ENCODE measurements at regions not wholly inside any gene's neighbourhood (a gene's known extent, or its start where the extent isn't known, plus 50 kb on each side); places are given as distances from the start of the nearest gene placed in this dataset.
"Not testable (repeated sequence)": the region's sequence is repeated elsewhere in the genome, so short reads cannot be mapped to it uniquely, and the experiment has no call there.

DNA sequence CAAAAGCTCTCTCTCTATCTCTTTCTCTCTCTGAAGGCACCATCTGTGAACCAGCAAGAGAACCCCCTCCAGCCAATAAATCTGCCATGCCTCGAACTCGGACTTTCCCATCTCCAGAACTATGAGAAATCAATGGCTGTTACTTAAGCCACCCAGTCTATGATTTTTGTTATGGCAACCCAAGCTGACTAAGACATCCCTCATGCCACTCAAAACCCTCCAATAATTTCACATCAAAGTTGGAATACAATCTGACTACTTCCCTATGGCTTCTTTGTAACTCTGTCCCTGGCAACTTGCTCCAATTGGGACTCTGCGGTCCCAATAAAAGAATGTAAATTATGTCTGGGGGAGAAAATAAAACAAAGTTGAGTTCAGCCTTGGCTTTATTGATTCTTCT, 265.7 kb downstream of the SHOX start:
- DNase-seq, result no peak

DNA sequence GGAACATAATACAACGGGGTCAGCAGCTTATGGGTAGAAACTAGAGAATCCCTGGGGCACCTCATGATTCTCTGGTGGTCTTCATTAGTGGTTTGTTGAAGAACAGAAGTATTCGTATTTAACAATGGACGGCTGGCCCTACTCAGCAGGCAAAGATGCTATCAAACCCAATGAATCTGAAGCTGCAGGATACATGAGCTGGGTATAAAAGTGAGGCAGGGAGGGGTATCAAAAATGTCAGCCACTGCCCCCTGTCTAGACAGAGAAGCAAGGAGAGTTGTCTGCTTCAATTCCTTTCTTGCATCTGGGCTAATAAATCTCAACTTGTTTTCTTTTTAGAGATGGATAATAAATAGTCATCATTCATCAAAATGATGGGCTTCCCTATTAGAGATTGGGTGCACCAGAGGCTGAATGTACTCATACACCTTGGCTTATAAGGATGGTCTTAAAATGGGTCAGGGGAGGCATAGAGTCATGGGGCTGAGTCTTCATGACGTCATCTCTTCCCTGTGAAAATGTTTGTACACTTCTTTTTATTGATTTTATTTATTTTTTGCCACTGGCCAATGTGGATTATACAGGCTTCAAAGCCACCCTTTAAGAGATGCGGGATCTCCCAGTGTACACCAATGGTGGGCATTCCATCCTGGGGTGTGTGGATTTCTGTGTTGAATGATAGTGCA, 259.5 kb downstream of the SHOX start:
- no peak for DNase-seq

DNA sequence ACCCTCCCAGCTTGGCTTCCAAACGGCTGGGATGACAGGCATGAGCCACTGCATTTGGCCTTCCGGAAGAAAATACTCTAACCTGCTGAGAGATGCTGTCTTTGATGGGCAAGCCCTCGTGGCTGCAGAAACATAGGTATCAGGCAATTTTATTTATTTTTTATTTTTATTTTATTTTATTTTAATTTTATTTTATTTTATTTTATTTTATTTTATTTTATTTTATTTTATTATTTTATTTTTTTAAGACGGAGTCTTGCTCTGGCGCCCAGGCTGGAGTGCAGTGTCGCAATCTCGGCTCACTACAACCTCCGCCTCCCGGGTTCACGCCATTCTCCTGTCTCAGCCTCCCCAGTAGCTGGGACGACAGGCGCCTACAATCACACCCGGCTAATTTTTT, 257.1 kb downstream of the SHOX start:
- DNase-seq, result not testable (repeated sequence)

DNA sequence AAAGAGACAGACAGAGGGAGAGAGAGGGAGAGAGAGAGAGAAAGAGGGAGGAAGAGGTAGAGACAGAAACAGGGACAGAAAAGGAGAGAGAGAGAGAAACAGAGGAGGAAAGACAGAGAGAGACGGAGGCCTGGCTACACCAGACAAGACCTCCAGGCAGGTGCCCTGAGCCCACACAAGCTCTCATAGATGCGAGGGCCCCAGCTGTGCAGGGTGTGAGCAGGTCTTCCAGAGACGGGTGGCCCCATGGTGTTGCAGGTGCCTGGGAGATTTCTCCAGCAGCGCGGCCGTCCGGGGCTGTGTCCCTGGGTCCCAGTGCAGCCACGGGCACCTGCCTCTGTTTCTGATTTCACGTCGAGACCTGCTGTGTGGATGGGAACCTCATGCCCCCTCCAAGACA, 253.0 kb downstream of the SHOX start:
- no peak for DNase-seq

DNA sequence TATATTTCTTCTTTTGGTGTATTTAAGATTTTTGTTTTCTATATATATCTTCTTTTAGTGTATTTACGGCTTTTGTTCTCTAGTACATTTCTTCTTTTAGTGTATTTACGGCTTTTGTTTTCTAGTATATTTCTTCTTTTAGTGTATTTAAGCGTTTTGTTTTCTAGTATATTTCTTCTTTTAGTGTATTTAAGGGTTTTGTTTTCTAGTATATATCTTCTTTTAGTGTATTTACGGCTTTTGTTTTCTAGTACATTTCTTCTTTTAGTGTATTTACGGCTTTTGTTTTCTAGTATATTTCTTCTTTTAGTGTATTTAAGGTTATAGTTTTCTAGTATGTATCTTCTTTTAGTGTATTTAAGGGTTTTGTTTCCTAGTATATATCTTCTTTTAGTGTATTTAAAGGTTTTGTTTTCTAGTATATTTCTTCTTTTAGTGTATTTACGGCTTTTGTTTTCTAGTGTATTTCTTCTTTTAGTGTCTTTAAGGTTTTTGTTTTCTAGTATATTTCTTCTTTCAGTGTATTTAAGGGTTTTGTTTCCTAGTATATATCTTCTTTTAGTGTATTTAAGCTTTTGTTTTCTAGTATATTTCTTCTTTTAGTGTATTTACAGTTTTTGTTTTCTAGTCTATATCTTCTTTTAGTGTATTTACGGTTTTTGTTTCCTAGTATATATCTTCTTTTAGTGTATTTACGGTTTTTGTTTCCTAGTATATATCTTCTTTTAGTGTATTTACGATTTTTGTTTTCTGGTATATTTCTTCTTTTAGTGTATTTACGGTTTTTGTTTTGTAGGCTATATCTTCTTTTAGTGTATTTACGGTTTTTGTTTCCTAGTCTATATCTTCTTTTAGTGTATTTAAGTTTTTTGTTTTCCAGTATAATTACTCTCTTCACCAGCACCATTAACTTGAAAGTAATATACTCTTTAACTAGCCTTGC, 249.4 kb downstream of the SHOX start:
- not testable (repeated sequence) for DNase-seq

GRCh38 chrX:874061-874460, 243.5 kb downstream of the SHOX start:
- no peak for DNase-seq

- DNase-seq, result no peak
These were observed 242.4 kb downstream of the SHOX start for GRCh38 chrX:873016-873415.

GRCh38 chrX:872090-872489, 241.5 kb downstream of the SHOX start:
- no peak for DNase-seq

GRCh38 chrX:871626-872025, 241.0 kb downstream of the SHOX start:
- no peak for DNase-seq

- no peak for DNase-seq
These were observed 237.5 kb downstream of the SHOX start for GRCh38 chrX:867966-868647.

GRCh38 chrX:867502-867901, 236.9 kb downstream of the SHOX start:
- no peak for DNase-seq

GRCh38 chrX:866441-866990, 235.9 kb downstream of the SHOX start:
- no peak for DNase-seq

DNA sequence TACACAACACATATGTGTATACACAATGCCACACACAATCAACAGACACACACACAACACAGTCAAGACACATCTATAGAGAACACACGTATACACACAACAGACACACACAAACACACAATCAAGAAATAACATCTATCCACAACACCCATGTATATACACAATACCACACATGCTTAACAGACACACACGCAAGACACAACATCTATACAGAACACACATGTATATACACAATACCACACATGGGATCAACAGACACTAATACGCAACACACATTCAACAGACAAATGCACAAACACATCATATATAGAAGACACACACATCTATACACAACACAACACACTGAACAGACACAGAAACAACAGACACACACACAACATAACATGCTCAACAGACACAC, 234.8 kb downstream of the SHOX start:
- DNase-seq, result no peak

- DNase-seq, result no peak
These were observed 231.3 kb downstream of the SHOX start for GRCh38 chrX:861921-862320.

DNA sequence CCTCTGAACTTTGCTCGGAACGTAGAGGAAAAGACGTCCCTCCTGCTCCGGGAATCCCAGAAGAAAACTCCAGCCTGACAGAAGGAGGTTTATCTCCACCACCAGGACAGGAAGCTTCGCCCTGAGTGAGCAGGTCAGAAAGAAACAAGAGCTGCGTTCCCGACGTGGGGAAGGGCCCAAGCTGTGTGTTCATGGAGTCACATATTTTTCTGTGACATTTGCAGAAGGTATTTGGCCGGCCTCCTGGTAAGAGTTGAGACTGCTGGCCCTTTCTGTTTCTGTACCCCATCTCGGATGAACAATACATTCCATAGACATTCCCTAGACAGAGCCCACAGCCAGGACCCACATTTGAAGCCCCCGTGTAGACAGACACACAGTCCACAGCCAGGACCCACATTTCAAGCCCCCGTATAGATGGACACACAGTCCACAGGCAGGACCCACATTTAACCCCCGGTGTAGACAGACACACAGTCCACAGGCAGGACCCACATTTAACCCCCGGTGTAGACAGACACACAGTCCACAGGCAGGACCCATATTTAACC, 230.8 kb downstream of the SHOX start:
- no peak for DNase-seq

- no peak for DNase-seq
These were observed 228.7 kb downstream of the SHOX start for GRCh38 chrX:859329-859728.

- no peak for DNase-seq
These were observed 228.0 kb downstream of the SHOX start for GRCh38 chrX:858542-859078.

DNA sequence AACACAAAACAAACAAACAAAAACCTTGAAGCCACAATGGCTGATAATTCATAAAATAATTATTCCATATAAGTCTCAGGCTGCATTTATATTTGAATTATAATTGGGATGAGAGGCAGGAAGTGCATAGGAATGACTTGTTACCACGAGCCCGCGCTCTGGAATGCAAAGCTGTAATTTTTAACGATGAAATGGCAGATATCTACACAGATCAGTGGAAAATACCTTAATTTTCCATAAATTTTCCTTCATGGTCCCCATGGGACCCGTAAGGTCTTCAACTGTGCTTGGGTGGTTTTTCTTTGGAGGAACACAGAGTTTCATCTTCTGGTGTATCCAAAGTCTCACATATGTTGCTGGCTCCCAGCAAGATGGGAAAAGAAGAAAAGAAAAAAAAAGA, 226.8 kb downstream of the SHOX start:
- DNase-seq, result no peak

DNA sequence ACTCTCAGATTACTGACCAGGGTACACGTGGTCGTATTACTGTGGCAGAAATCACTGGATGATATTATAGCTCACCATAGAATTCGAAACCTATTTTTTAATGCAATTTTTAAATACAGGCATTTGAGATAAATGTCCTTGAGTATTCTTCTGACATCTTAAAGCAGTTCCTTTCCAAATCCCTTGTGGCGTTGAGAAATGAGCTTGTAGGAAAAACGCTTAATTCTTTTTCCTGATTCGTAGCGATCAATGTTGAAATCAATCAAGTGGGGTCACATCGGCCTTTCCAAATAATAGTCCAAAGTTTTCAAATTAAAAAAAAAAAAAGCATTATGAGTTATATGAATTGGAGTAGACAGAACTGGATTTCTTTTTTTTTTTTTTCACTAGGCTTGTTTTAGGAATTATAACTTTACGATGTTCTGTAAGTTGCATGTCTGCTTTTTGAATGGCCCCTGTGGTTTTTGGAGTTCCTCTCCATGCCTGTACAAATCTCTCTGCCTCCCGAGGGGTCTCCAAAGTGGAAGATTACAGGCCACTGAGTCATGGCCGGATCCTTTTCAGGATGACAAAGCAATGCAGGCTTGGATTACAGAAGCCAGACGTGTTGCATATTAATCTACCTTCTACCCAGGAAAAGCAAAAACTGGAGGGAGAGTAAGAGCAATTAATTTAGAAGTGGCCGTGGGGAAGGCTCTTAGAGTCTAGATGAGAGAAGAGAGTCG, 226.1 kb downstream of the SHOX start:
- DNase-seq, result no peak

- no peak for DNase-seq
These were observed 222.7 kb downstream of the SHOX start for GRCh38 chrX:853304-853703.

DNA sequence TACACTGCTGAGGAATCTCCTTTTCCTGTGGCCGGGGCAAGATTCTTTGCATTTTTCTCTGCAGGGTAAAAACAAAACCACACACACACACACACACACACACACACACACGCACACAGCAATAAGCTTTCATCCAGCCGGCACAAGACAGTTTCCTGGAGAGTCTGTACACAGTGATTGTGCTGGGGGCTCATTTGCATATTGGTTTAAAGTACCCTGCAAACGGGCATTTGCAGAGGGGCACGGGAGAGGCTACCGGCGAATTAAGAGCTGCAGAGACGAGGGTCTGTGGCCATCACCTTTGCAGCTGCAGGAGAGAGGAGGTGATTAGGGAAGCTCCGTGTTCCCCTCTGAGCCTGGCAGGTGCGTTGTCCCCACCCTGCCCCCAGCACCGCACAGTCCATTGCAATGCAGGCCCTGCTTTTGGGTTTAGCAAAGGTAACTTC, 219.9 kb downstream of the SHOX start:
- DNase-seq, result no peak

Data from right lung (tissue), 2 donors.